Embryonic facial prominence (tissue), 1 donor: ENCODE measurements at regions not wholly inside any gene's neighbourhood (a gene's known extent, or its start where the extent isn't known, plus 50 kb on each side); places are given as distances from the start of the nearest gene placed in this dataset.

Experiments
- DNase-seq: peaks from one replicate; pipeline ENCODE4 v3.0.0-alpha.2; 2016; ENCODE audit errors: extremely low spot score

DNA sequence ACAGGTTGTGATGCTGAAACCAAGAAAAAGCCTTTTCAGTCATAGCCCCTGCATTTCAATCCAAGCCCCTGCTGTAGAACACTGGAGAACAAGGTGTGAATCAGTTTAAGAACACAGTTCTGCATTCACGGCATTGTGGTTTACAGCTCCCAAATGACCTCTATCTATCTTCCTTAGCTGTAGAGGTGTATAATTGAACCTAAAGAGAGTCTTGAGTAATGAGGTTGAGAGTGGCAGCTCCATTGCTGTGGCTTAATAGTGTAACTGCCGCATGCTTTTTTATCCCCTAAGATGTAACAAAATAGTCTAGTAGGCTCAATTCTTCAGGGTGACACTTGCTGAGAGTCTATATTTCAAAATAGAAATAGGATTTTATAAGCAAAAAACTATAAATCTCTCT is 121.3 kb upstream of the EPHA4 start:
- DNase-seq = no peak

- no peak for DNase-seq
These were observed 119.5 kb upstream of the EPHA4 start for GRCh38 chr2:221691571-221691970.

GRCh38 chr2:221689140-221689539 is 117.0 kb upstream of the EPHA4 start:
- DNase-seq = no peak

- no peak for DNase-seq
These were observed 108.4 kb upstream of the EPHA4 start for GRCh38 chr2:221680548-221680947.

GRCh38 chr2:221677688-221678087 is 105.6 kb upstream of the EPHA4 start:
- no peak for DNase-seq

GRCh38 chr2:221676566-221677172 is 104.6 kb upstream of the EPHA4 start:
- no peak for DNase-seq

GRCh38 chr2:221675201-221675908 is 103.3 kb upstream of the EPHA4 start:
- DNase-seq = no peak

- no peak for DNase-seq
These were observed 102.3 kb upstream of the EPHA4 start for GRCh38 chr2:221674446-221674845.

- DNase-seq = no peak
These were observed 101.1 kb upstream of the EPHA4 start for GRCh38 chr2:221673248-221673647.

- no peak for DNase-seq
These were observed 99.4 kb upstream of the EPHA4 start for GRCh38 chr2:221671515-221671914.

- DNase-seq = no peak
These were observed 90.7 kb upstream of the EPHA4 start for GRCh38 chr2:221662689-221663391.

GRCh38 chr2:221657806-221658205 is 85.7 kb upstream of the EPHA4 start:
- DNase-seq = no peak

- DNase-seq = no peak
These were observed 83.2 kb upstream of the EPHA4 start for GRCh38 chr2:221655300-221655699.

DNA sequence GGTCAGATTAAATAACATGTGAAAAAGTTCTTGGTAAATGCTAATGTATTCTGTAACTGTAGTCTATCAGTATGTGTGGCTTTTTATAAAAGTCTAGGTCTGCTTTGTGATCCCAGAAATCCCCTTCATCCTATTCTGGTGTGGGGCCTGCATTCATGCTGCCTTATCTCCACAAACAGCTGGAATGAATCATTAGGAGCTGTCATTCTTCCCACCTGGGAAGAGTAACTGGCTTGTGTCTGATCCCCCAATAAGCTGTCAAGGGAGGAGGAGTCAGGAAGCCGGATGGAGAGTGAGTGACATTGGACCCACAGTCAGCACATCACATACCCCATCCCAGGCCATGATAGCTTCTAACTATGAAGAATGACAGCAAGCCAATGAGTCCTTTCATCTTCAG is 81.1 kb upstream of the EPHA4 start:
- no peak for DNase-seq

GRCh38 chr2:221649051-221649775 is 77.1 kb upstream of the EPHA4 start:
- DNase-seq = peak; percentile 9

GRCh38 chr2:221642447-221642846 is 70.3 kb upstream of the EPHA4 start:
- no peak for DNase-seq

DNA sequence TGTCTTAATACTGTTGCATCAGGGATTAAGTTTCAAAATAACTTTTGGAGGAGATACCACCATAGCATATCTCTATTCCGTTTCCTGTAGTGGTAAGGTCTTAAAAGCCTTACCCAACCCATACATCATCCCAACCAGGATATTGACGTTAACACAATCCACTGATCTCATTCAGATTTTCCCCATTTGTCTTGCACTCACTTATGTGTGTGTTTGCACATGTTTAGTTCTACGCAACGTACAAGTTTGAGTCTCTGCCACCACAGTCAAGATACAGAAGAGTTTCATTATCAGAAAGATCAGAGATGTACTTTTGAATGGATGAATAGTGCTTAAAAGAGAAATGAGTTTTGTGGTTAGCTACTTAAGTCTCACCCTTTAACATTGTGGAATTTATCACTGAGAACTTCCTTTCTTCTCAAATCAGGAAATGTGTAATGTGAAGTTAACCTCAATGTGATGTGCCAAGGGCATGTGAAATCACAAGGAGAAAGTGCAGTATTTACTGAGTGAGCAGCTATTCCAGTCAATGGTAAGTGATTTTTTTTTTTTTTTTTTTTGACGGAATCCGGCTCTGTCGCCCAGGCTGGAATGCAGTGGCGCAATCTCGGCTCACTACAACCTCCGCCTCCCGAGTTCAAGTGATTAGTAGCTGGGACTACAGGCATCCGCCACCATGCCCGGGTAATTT is 69.2 kb upstream of the EPHA4 start:
- DNase-seq = no peak

- DNase-seq = no peak
These were observed 68.6 kb upstream of the EPHA4 start for GRCh38 chr2:221640686-221641085.

DNA sequence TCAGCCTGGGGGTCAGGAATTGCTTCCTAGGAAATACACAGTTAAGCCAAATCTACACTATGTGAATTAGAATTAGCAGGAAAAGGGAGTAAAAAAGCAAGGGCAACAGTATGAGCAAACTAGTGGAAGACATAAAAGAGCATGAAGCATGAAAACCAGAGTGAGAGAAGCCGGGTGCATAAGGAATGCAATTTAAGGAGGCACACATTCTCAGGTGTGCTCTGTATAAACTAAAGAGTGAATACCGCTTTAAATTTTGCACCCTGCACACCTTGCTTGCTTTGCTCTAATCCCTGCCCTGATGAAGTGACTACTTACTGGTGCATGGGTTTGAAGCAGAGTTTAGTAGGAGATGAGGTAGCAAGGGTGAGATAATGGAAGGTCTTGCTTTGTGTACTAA is 65.7 kb upstream of the EPHA4 start:
- no peak for DNase-seq

DNA sequence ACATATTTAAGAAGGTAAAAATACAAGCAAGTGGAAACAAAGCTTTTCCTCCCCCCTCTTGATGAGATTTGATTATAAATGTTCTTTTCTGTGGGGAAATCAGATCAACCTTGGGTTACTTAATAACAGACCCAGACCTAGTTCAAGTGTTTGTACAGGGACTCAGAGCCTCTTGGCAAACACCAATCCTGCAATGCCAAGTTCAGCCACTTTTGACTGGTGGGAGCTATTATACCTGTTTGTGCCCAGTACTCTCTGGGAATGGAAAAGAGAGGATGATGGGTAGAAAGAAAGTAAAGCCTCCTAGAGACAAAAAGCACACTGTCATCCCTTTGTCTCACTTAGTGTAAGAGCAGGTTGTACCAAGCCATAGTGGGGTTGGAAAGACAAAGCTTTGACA is 63.8 kb upstream of the EPHA4 start:
- no peak for DNase-seq

- no peak for DNase-seq
These were observed 57.4 kb upstream of the EPHA4 start for GRCh38 chr2:221629468-221629867.

GRCh38 chr2:221624475-221624874 is 52.4 kb upstream of the EPHA4 start:
- DNase-seq = no peak
